ENCODE measurements at regions not wholly inside any gene's neighbourhood (a gene's known extent, or its start where the extent isn't known, plus 50 kb on each side); places are given as distances from the start of the nearest gene placed in this dataset.
"Not testable (repeated sequence)": the region's sequence is repeated elsewhere in the genome, so short reads cannot be mapped to it uniquely, and the experiment has no call there.

- H3K4me3 ChIP-seq (ENCODE audit: low read length in 2 of 2) = no peak overlapping the region
- H3K27me3 ChIP-seq (ENCODE audit: control insufficient read depth in 1 of 2, insufficient read depth in 2 of 2, low read length in 2 of 2) = peaks cover 0 to 3% of the 10 kb centered on the region in 2 donors
- no peaks in the 10 kb centered on the region for H3K36me3 ChIP-seq (ENCODE audit: control insufficient read depth in 2 of 2, insufficient read depth in 2 of 2, low read length in 2 of 2)
- H3K27ac ChIP-seq (ENCODE audit: low read length) = no peak overlapping the region
- no peaks in the 10 kb centered on the region for H3K9me3 ChIP-seq (ENCODE audit: control insufficient read depth in 2 of 2, low read length in 2 of 2)
- no peaks in the 10 kb centered on the region for H3K4me1 ChIP-seq (ENCODE audit: control insufficient read depth, insufficient read depth, low read length)
- no peak overlapping the region for H3K9ac ChIP-seq (ENCODE audit: low read length in 2 of 2)
Observed at GRCh38 chr12:131333621-131334440, 377.1 kb upstream of the SFSWAP start.

GRCh38 chr12:131334835-131335234 lies 376.1 kb upstream of the SFSWAP start:
- Histone ChIP-seq H3K9me3 (ENCODE audit: control insufficient read depth in 2 of 2, low read length in 2 of 2) (no peaks in the 10 kb centered on the region), H3K9ac (ENCODE audit: low read length in 2 of 2) (no peak overlapping the region), H3K27me3 (ENCODE audit: control insufficient read depth in 1 of 2, insufficient read depth in 2 of 2, low read length in 2 of 2) (peaks cover 0 to 3% of the 10 kb centered on the region in 2 donors), H3K36me3 (ENCODE audit: control insufficient read depth in 2 of 2, insufficient read depth in 2 of 2, low read length in 2 of 2) (no peaks in the 10 kb centered on the region), H3K4me1 (ENCODE audit: control insufficient read depth, insufficient read depth, low read length) (no peaks in the 10 kb centered on the region), H3K4me3 (ENCODE audit: low read length in 2 of 2) (no peak overlapping the region), H3K27ac (ENCODE audit: low read length) (no peak overlapping the region)

GRCh38 chr12:131335456-131335855 lies 375.4 kb upstream of the SFSWAP start:
- Histone ChIP-seq H3K4me3 (ENCODE audit: low read length in 2 of 2) (no peak overlapping the region), H3K9ac (ENCODE audit: low read length in 2 of 2) (no peak overlapping the region), H3K4me1 (ENCODE audit: control insufficient read depth, insufficient read depth, low read length) (no peaks in the 10 kb centered on the region), H3K36me3 (ENCODE audit: control insufficient read depth in 2 of 2, insufficient read depth in 2 of 2, low read length in 2 of 2) (no peaks in the 10 kb centered on the region), H3K27ac (ENCODE audit: low read length) (no peak overlapping the region), H3K9me3 (ENCODE audit: control insufficient read depth in 2 of 2, low read length in 2 of 2) (no peaks in the 10 kb centered on the region), H3K27me3 (ENCODE audit: control insufficient read depth in 1 of 2, insufficient read depth in 2 of 2, low read length in 2 of 2) (peaks cover 0 to 3% of the 10 kb centered on the region in 2 donors)

- not testable (repeated sequence) for H3K27me3 ChIP-seq (ENCODE audit: control insufficient read depth in 1 of 2, insufficient read depth in 2 of 2, low read length in 2 of 2); H3K4me3 ChIP-seq (ENCODE audit: low read length in 2 of 2); H3K9ac ChIP-seq (ENCODE audit: low read length in 2 of 2); H3K4me1 ChIP-seq (ENCODE audit: control insufficient read depth, insufficient read depth, low read length); H3K27ac ChIP-seq (ENCODE audit: low read length); H3K9me3 ChIP-seq (ENCODE audit: control insufficient read depth in 2 of 2, low read length in 2 of 2); H3K36me3 ChIP-seq (ENCODE audit: control insufficient read depth in 2 of 2, insufficient read depth in 2 of 2, low read length in 2 of 2)
Observed at GRCh38 chr12:131337861-131338260, 373.0 kb upstream of the SFSWAP start.

- no peaks in the 10 kb centered on the region for H3K9me3 ChIP-seq (ENCODE audit: control insufficient read depth in 2 of 2, low read length in 2 of 2)
- no peak overlapping the region for H3K27ac ChIP-seq (ENCODE audit: low read length)
- H3K4me3 ChIP-seq (ENCODE audit: low read length in 2 of 2) = no peak overlapping the region
- peaks cover 0 to 1% of the 10 kb centered on the region in 2 donors for H3K27me3 ChIP-seq (ENCODE audit: control insufficient read depth in 1 of 2, insufficient read depth in 2 of 2, low read length in 2 of 2)
- no peaks in the 10 kb centered on the region for H3K36me3 ChIP-seq (ENCODE audit: control insufficient read depth in 2 of 2, insufficient read depth in 2 of 2, low read length in 2 of 2)
- no peak overlapping the region for H3K9ac ChIP-seq (ENCODE audit: low read length in 2 of 2)
- no peaks in the 10 kb centered on the region for H3K4me1 ChIP-seq (ENCODE audit: control insufficient read depth, insufficient read depth, low read length)
Observed at GRCh38 chr12:131340616-131341210, 370.2 kb upstream of the SFSWAP start.

- H3K4me3 ChIP-seq (ENCODE audit: low read length in 2 of 2); H3K36me3 ChIP-seq (ENCODE audit: control insufficient read depth in 2 of 2, insufficient read depth in 2 of 2, low read length in 2 of 2); H3K9me3 ChIP-seq (ENCODE audit: control insufficient read depth in 2 of 2, low read length in 2 of 2); H3K4me1 ChIP-seq (ENCODE audit: control insufficient read depth, insufficient read depth, low read length); H3K9ac ChIP-seq (ENCODE audit: low read length in 2 of 2); H3K27me3 ChIP-seq (ENCODE audit: control insufficient read depth in 1 of 2, insufficient read depth in 2 of 2, low read length in 2 of 2); H3K27ac ChIP-seq (ENCODE audit: low read length): not testable (repeated sequence)
Observed at GRCh38 chr12:131341608-131342007, 369.3 kb upstream of the SFSWAP start.

GRCh38 chr12:131343436-131343835 lies 367.5 kb upstream of the SFSWAP start:
- H3K27me3 ChIP-seq (ENCODE audit: control insufficient read depth in 1 of 2, insufficient read depth in 2 of 2, low read length in 2 of 2) = peaks cover 9 to 12% of the 10 kb centered on the region in 2 donors
- not testable (repeated sequence) for H3K9me3 ChIP-seq (ENCODE audit: control insufficient read depth in 2 of 2, low read length in 2 of 2); H3K27ac ChIP-seq (ENCODE audit: low read length); H3K4me3 ChIP-seq (ENCODE audit: low read length in 2 of 2); H3K9ac ChIP-seq (ENCODE audit: low read length in 2 of 2); H3K36me3 ChIP-seq (ENCODE audit: control insufficient read depth in 2 of 2, insufficient read depth in 2 of 2, low read length in 2 of 2); H3K4me1 ChIP-seq (ENCODE audit: control insufficient read depth, insufficient read depth, low read length)

- not testable (repeated sequence) for H3K9ac ChIP-seq (ENCODE audit: low read length in 2 of 2); H3K36me3 ChIP-seq (ENCODE audit: control insufficient read depth in 2 of 2, insufficient read depth in 2 of 2, low read length in 2 of 2); H3K4me3 ChIP-seq (ENCODE audit: low read length in 2 of 2); H3K27ac ChIP-seq (ENCODE audit: low read length); H3K9me3 ChIP-seq (ENCODE audit: control insufficient read depth in 2 of 2, low read length in 2 of 2); H3K4me1 ChIP-seq (ENCODE audit: control insufficient read depth, insufficient read depth, low read length)
- H3K27me3 ChIP-seq (ENCODE audit: control insufficient read depth in 1 of 2, insufficient read depth in 2 of 2, low read length in 2 of 2) = peaks cover 14 to 16% of the 10 kb centered on the region in 2 donors
Observed at GRCh38 chr12:131344715-131345520, 366.0 kb upstream of the SFSWAP start.

- Histone ChIP-seq H3K27me3 (ENCODE audit: control insufficient read depth in 1 of 2, insufficient read depth in 2 of 2, low read length in 2 of 2) (peaks cover 14 to 16% of the 10 kb centered on the region in 2 donors), H3K4me1 (ENCODE audit: control insufficient read depth, insufficient read depth, low read length) (no peaks in the 10 kb centered on the region), H3K9me3 (ENCODE audit: control insufficient read depth in 2 of 2, low read length in 2 of 2) (no peaks in the 10 kb centered on the region), H3K4me3 (ENCODE audit: low read length in 2 of 2) (no peak overlapping the region), H3K9ac (ENCODE audit: low read length in 2 of 2) (no peak overlapping the region), H3K36me3 (ENCODE audit: control insufficient read depth in 2 of 2, insufficient read depth in 2 of 2, low read length in 2 of 2) (no peaks in the 10 kb centered on the region), H3K27ac (ENCODE audit: low read length) (no peak overlapping the region)
Observed at GRCh38 chr12:131345521-131346436, 365.1 kb upstream of the SFSWAP start.

All from stomach smooth muscle (tissue), 2 donors.